ENCODE measurements at regions not wholly inside any gene's neighbourhood (a gene's known extent, or its start where the extent isn't known, plus 50 kb on each side); places are given as distances from the start of the nearest gene placed in this dataset.

DNA sequence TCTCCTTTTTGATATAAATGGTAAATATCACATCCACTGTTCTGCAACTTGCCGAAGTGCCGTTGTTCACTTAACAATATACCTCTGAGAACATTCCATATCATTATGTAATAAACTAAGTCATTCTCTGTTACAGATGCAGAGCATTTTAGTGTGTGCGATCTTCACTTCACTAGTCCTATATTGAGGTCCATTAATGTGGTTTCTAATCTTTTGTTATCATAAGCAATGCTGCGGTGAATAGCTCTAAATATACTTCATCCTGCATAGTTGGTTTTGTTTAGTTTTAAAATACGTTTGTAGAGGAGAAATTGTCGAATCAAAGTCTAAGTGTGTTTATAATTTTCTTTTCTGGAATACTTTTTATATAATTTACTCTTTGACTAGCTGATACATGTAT, 280.3 kb upstream of the TRIB2 start:
- DNase-seq (ENCODE audit: low read depth), result no peak

DNA sequence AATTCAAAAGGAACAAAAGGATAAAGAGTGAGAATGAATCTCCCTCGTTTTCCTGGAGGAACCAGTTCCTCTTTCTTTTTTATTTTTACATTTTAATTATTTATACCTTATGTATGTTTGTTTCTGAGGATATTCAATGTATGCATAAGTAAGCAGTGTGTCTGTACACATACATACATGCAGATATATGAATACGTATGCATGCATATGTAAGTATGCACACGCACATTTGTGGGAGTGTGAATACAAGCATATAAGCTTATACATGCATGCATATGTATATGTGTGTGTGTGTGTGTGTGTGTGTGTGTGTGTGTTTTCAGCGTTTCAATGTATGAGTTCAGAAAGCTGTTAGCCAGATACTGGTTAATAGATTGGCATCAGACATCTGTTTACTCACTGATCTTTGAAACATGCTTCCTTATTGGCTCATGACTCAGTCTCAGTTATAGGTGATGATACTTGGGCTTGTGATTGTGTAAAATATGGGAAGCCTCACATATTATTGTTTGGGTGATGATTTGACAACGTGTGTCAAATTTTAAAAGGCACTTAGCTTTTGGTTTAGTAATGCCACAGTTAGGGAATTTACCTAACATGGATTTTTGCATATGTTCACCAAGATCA, 279.7 kb upstream of the TRIB2 start:
- no peak for TF ChIP-seq MAX (IDR thresholded peaks at IDR 0.05; ENCODE audit: low read depth, low read length)
- TF ChIP-seq MYC (IDR thresholded peaks at IDR 0.05; ENCODE audit: low read depth, low read length), result no peak
- no peak for TF ChIP-seq POLR2A (IDR thresholded peaks at IDR 0.05; ENCODE audit: extremely low read depth, insufficient read length)
- no peak for TF ChIP-seq CTCF (IDR thresholded peaks at IDR 0.05; ENCODE audit: low read depth, low read length)
- DNase-seq (ENCODE audit: low read depth), result no peak
- H3K4me3 ChIP-seq (ENCODE audit: low read depth, low read length), result no peak overlapping the region

More for the DNA sequence above, 280.3 kb upstream of the TRIB2 start:
- TF ChIP-seq CTCF (IDR thresholded peaks at IDR 0.05; ENCODE audit: low read depth, low read length) (no peak), MYC (IDR thresholded peaks at IDR 0.05; ENCODE audit: low read depth, low read length) (no peak), POLR2A (IDR thresholded peaks at IDR 0.05; ENCODE audit: extremely low read depth, insufficient read length) (no peak), MAX (IDR thresholded peaks at IDR 0.05; ENCODE audit: low read depth, low read length) (no peak)
- H3K4me3 ChIP-seq (ENCODE audit: low read depth, low read length), result no peak overlapping the region

DNA sequence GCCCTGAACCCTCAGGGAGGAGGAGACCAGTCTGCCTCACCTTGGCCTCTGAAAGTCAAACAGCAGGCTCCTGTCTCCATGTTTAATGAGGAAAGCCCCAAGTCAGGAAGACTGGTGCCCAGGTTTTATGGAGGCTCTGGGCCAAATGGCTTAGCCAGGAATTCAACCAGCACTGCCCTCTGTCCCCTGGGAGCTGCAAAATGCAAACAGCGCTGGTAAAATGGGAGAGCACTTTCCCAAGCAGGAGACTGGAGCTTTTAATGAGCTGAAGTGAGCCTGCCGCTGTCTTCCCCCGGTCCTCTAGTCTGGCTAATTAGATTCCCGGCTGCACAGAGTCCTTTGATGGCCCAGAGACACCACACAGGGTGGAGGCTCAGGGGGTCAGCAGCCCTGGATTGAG, 276.0 kb upstream of the TRIB2 start:
- DNase-seq (ENCODE audit: low read depth), result no peak
- H3K4me3 ChIP-seq (ENCODE audit: low read depth, low read length), result no peak overlapping the region
- TF ChIP-seq MYC (IDR thresholded peaks at IDR 0.05; ENCODE audit: low read depth, low read length) (no peak), CTCF (IDR thresholded peaks at IDR 0.05; ENCODE audit: low read depth, low read length) (no peak), POLR2A (IDR thresholded peaks at IDR 0.05; ENCODE audit: extremely low read depth, insufficient read length) (no peak), MAX (IDR thresholded peaks at IDR 0.05; ENCODE audit: low read depth, low read length) (no peak)

DNA sequence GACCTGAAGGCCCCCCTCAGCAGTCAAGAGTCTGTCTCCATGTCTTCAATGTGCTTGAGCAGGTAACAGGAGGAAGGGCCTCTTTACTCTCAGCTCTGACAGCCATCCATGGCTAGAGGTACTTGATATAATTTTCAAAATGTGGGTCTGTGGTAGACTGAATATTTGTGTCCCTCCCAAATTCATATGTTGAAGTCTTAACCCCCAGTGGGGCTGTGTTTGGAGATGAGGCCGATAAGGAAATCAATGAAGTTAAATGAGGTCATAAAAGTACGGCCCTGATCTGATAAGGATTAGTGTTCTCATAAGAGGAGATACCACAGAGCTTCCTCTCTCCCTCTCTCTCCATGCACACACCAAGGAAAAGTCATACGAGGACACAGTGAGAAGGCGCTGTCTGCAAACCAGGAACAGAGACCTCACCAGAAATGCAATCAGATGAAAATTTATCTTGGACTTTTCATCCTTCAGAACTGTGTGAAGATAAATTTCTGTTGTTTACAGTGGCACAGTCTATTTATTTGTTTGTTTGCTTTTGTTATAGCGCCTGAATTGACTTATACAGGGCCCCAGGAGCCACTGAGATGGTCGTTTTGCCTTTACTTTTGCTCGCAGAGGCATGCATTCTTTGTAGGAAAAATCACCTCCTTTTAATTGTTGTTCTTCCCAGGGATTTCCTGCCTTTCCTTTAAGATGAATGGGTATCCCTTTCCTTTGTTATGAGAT, 274.8 kb upstream of the TRIB2 start:
- TF ChIP-seq MAX (IDR thresholded peaks at IDR 0.05; ENCODE audit: low read depth, low read length), result no peak
- H3K4me3 ChIP-seq (ENCODE audit: low read depth, low read length), result no peak overlapping the region
- peak; percentile 78 for DNase-seq (ENCODE audit: low read depth)

DNA sequence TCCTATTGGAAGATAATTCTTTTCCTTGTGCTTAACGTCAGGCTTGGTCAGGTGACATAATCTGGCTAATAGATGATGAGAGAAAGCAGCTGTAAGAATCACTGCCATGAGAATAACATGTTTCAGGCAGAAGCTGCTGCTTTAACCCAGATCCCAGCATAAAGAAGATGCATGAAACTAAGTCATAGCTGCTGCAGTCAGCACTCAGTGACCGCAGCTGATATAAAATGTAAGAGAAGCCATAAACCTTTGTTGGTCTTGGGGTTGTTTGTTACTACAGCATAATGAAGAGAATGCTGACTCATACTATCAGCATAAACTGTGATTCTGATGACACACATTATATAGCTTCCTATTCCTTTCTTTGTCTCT, 274.3 kb upstream of the TRIB2 start:
- no peak for TF ChIP-seq POLR2A (IDR thresholded peaks at IDR 0.05; ENCODE audit: extremely low read depth, insufficient read length)
- no peak for TF ChIP-seq CTCF (IDR thresholded peaks at IDR 0.05; ENCODE audit: low read depth, low read length)
- no peak for TF ChIP-seq MAX (IDR thresholded peaks at IDR 0.05; ENCODE audit: low read depth, low read length)
- TF ChIP-seq MYC (IDR thresholded peaks at IDR 0.05; ENCODE audit: low read depth, low read length), result no peak
- no peak for DNase-seq (ENCODE audit: low read depth)
- no peak overlapping the region for H3K4me3 ChIP-seq (ENCODE audit: low read depth, low read length)

DNA sequence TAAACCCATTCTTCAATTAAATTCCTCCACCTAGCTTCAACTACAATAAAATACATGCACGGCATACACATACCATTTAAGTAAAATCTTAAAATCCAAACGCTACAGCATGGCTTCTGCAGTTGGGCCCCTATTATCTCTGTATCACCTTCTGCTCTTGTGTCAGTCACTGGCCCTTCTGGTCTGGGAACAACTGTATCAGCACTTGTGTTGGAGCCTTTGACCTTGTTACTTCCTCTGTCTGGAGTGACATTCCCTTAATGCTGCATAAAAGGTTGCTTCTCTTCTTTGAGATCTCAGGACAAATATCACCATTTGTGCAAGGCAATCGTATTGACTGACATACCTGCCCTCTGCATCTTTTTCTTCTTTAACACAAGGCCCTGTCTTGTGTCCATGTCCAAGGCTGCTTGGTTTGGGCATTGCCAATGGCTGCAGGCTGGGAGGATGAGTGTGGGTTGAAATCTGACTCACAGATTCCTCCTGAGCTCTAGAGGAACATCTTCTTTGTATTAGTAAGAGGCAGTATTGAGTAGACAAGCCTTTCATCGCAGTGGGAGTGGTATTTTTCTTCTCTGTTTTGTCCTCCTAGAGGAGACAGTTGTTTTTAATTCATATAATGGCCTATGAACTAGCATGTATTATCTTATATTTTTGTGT, 267.8 kb upstream of the TRIB2 start:
- H3K4me3 ChIP-seq (ENCODE audit: low read depth, low read length), result no peak overlapping the region
- peak; percentile 45 for DNase-seq (ENCODE audit: low read depth)
- TF ChIP-seq MAX (IDR thresholded peaks at IDR 0.05; ENCODE audit: low read depth, low read length) (no peak), POLR2A (IDR thresholded peaks at IDR 0.05; ENCODE audit: extremely low read depth, insufficient read length) (no peak), MYC (IDR thresholded peaks at IDR 0.05; ENCODE audit: low read depth, low read length) (no peak), CTCF (IDR thresholded peaks at IDR 0.05; ENCODE audit: low read depth, low read length) (no peak)
